GM12878 (cell line): ENCODE measurements at regions not wholly inside any gene's neighbourhood (a gene's known extent, or its start where the extent isn't known, plus 50 kb on each side); places are given as distances from the start of the nearest gene placed in this dataset.

Experiments used
- ATAC-seq: fragments of 200-7000 bp; cut with Tn5 transposase; 3 replicates; pipeline ENCODE4 v1.9.1; 2020; ENCODE audit warnings: mild to moderate bottlenecking, moderate library complexity
- BruUV-seq: library from RNA; stranded (reverse); fragments of 400-500 nt; replicated peaks from 2 replicates; lab custom pipeline; 2021; lab: Mats Ljungman, UMichigan
- CTCF ChIA-PET: fragments of 300-600 bp; sonication (Branson Sonifier 250); formaldehyde crosslinking; extraction: SDS; loops from one replicate; lab custom pipeline; 2021; ENCODE audit warnings: inconsistent platforms; lab: Yijun Ruan, JAX
- POLR2A ChIA-PET: fragments of 350-600 bp; formaldehyde crosslinking; extraction: SDS; loops from one replicate; lab custom pipeline; 2021; ENCODE audit warnings: inconsistent platforms; lab: Charles Lee
- RAD21 ChIA-PET: fragments of 300-600 bp; sonication (Branson Sonifier 250); formaldehyde crosslinking; loops from one replicate; lab custom pipeline; 2023; ENCODE audit warnings: antibody characterized with exemption; ENCODE audit not compliant: unreplicated experiment; lab: Charles Lee
- SMC1A ChIA-PET: fragments of 300-600 bp; sonication (Branson Sonifier 250); formaldehyde crosslinking; loops from one replicate; lab custom pipeline; 2023; ENCODE audit not compliant: unreplicated experiment, uncharacterized antibody; lab: Charles Lee
- DNase-seq: peaks from one replicate; pipeline ENCODE4 v3.0.0-alpha.2; 2011; ENCODE audit warnings: low read depth, low spot score
- FAIRE-seq: peaks from 3 replicates; lab custom pipeline; 2011; peaks lifted over from hg19 to GRCh38; lab: Jason Lieb, UNC
- H2AFZ ChIP-seq: 2 replicates; pipeline ENCODE4 v1.6.0; 2011; ENCODE audit warnings: low read depth, low read length, control low read depth; ENCODE audit not compliant: control insufficient read depth
- H3K27ac ChIP-seq: 2 replicates; pipeline ENCODE4 v1.5.1; 2011; ENCODE audit warnings: control low read depth; ENCODE audit not compliant: control insufficient read depth, insufficient read depth
- H3K27me3 ChIP-seq, 2 experiments: replicated peaks in 1 of 2; 2 replicates each; pipeline versions ENCODE4 v1.6.0 to v1.6.1; 2011; ENCODE audit warnings: low read length in 1 of 2; ENCODE audit not compliant: control insufficient read depth in 2 of 2, insufficient read depth in 2 of 2
- H3K36me3 ChIP-seq, 2 experiments: 2 replicates each; pipeline ENCODE4 v1.5.1; 2011; ENCODE audit warnings: low read length in 1 of 2; ENCODE audit not compliant: control insufficient read depth in 2 of 2, insufficient read depth in 2 of 2
- H3K4me1 ChIP-seq: 2 replicates; pipeline ENCODE4 v1.6.1; 2011; ENCODE audit warnings: mild to moderate bottlenecking, low read length, moderate library complexity, mixed read lengths; ENCODE audit not compliant: control insufficient read depth, insufficient read depth
- H3K4me2 ChIP-seq: 2 replicates; pipeline ENCODE4 v1.6.0; 2011; ENCODE audit warnings: control low read depth; ENCODE audit not compliant: control insufficient read depth, insufficient read depth
- H3K4me3 ChIP-seq: fragments of 200-600 bp; sonication (generic); 2 replicates; pipeline ENCODE4 v1.5.1; 2016
- H3K79me2 ChIP-seq: 2 replicates; pipeline ENCODE4 v1.6.0; 2011; ENCODE audit warnings: low read length; ENCODE audit not compliant: control insufficient read depth, insufficient read depth
- H3K9ac ChIP-seq: 2 replicates; pipeline ENCODE4 v1.8.0; 2011; ENCODE audit warnings: low read length, control low read depth, mixed read lengths; ENCODE audit not compliant: control insufficient read depth, insufficient read depth
- H3K9me3 ChIP-seq: replicated peaks from 3 replicates; pipeline ENCODE4 v1.5.1; 2011; ENCODE audit warnings: mild to moderate bottlenecking, low read length; ENCODE audit not compliant: control insufficient read depth, insufficient read depth
- H4K20me1 ChIP-seq: 2 replicates; pipeline ENCODE4 v1.6.0; 2011; ENCODE audit not compliant: control insufficient read depth, insufficient read depth
- ATF7 ChIP-seq: fragments of 450-650 bp; IDR thresholded peaks from 2 replicates; pipeline ENCODE4 v1.6.1; 2016; ENCODE audit warnings: low read depth, mild to moderate bottlenecking
- BACH1 ChIP-seq: fragments of 450-650 bp; IDR thresholded peaks from 2 replicates; pipeline ENCODE4 v1.6.1; 2017; ENCODE audit warnings: mild to moderate bottlenecking, borderline replicate concordance
- NR2C2 ChIP-seq: IDR thresholded peaks from 2 replicates; pipeline ENCODE4 v1.6.1; 2011; ENCODE audit warnings: borderline replicate concordance, low read depth; ENCODE audit not compliant: control insufficient read depth, insufficient read length
- POLR2AphosphoS2 ChIP-seq: IDR thresholded peaks from 2 replicates; pipeline ENCODE4 v1.6.1; 2011; ENCODE audit warnings: low read depth, mild to moderate bottlenecking, low read length, improper control_type of control experiment, moderate library complexity
- RAD51 ChIP-seq: fragments of 450-650 bp; IDR thresholded peaks from 2 replicates; pipeline ENCODE4 v1.6.1; 2016; ENCODE audit warnings: moderate library complexity, mild to moderate bottlenecking, inconsistent platforms
- RCOR1 ChIP-seq: conservative IDR thresholded peaks from 2 replicates; pipeline ENCODE4 v1.6.1; 2012; ENCODE audit warnings: low read depth, low read length, improper control_type of control experiment
- WGBS: methylation state at CpG from one replicate; pipeline ENCODE4 v1.1.6; 2016; ENCODE audit warnings: low lambda C conversion rate; ENCODE audit not compliant: insufficient replicate concordance, insufficient coverage; ENCODE audit errors: missing lambda C conversion rate; 5-methylcytosine and 5-hydroxymethylcytosine counted together
- in situ Hi-C: fragments of 300-500 bp; cut with MboI; formaldehyde crosslinking; loops from 9 replicates; pipeline ENCODE4 v1.14.3; 2018; ENCODE audit warnings: mixed read lengths
- intact Hi-C: fragments of 100-400 bp; cut with micrococcal nuclease; formaldehyde crosslinking; loops from one replicate; pipeline ENCODE4 v1.14.2; 2022; ENCODE audit not compliant: unreplicated experiment
- TF ChIP-seq, protein P1 (sequence below): fragments of 150-350 bp; IDR thresholded peaks from 2 replicates; pipeline ENCODE4 v1.6.1; 2014; ENCODE audit warnings: mild to moderate bottlenecking, low read depth, low read length

GRCh38 chr16:6499413-6499812 lies 833.2 kb upstream of the RBFOX1 start (continued):
- TF ChIP-seq RCOR1: no peak
- TF ChIP-seq POLR2AphosphoS2: no peak
- TF ChIP-seq, protein P1, sequence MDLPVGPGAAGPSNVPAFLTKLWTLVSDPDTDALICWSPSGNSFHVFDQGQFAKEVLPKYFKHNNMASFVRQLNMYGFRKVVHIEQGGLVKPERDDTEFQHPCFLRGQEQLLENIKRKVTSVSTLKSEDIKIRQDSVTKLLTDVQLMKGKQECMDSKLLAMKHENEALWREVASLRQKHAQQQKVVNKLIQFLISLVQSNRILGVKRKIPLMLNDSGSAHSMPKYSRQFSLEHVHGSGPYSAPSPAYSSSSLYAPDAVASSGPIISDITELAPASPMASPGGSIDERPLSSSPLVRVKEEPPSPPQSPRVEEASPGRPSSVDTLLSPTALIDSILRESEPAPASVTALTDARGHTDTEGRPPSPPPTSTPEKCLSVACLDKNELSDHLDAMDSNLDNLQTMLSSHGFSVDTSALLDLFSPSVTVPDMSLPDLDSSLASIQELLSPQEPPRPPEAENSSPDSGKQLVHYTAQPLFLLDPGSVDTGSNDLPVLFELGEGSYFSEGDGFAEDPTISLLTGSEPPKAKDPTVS: no peak
- no peak for TF ChIP-seq ATF7

DNA sequence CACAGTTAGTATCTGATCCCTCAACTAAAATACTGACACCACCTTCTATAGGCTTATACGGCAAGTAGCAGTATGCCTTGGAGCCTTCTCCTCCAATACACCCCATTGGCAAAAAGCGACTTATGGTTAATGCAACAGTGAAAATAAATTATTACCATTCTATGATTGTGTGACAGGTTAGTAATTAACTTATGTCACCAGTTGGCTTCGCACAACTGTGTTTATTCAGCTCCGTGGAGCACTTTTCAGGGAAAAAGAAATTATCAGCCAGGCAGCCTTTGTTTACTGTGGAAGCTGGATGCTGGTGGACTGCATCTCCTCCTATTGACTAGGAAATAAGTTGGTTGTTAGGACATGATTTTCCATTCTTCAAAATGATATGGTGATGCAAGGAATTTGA lies 833.8 kb upstream of the RBFOX1 start:
- ChIA-PET RAD21 (no interaction called here), POLR2A (no interaction called here), CTCF (no interaction called here), SMC1A (interaction anchor here (1.4 kb wide), 1 partner anchor 10 kb away, joined by 3 read pairs; no protein-coding TSS in a partner anchor)
- no peaks in the 10 kb centered on the region for H4K20me1 ChIP-seq
- H3K36me3 ChIP-seq: no peaks in the 10 kb centered on the region
- H3K27ac ChIP-seq: no peak overlapping the region
- TF ChIP-seq RAD51: no peak
- TF ChIP-seq NR2C2: no peak
- TF ChIP-seq BACH1: no peak
- H2AFZ ChIP-seq: no peak overlapping the region
- ATAC-seq: no peak
- FAIRE-seq: no peak
- H3K27me3 ChIP-seq: no peaks in the 10 kb centered on the region
- in situ Hi-C loops (no loop called here), intact Hi-C loops (no loop called here)
- H3K9me3 ChIP-seq: no peaks in the 10 kb centered on the region
- no peak for DNase-seq
- H3K79me2 ChIP-seq: no peaks in the 10 kb centered on the region
- H3K4me1 ChIP-seq: no peaks in the 10 kb centered on the region
- WGBS: 36% methylated on average over 4 of the region's 4 CpGs
- H3K9ac ChIP-seq: no peak overlapping the region
- no peak overlapping the region for H3K4me3 ChIP-seq
- no peak overlapping the region for H3K4me2 ChIP-seq
- no TSS peak for BruUV-seq
